ENCODE measurements at regions not wholly inside any gene's neighbourhood (a gene's known extent, or its start where the extent isn't known, plus 50 kb on each side); places are given as distances from the start of the nearest gene placed in this dataset.
A peak's percentile ranks its signal among the peaks of the same experiment; 100 is the strongest.
"Not testable (repeated sequence)": the region's sequence is repeated elsewhere in the genome, so short reads cannot be mapped to it uniquely, and the experiment has no call there.

DNA sequence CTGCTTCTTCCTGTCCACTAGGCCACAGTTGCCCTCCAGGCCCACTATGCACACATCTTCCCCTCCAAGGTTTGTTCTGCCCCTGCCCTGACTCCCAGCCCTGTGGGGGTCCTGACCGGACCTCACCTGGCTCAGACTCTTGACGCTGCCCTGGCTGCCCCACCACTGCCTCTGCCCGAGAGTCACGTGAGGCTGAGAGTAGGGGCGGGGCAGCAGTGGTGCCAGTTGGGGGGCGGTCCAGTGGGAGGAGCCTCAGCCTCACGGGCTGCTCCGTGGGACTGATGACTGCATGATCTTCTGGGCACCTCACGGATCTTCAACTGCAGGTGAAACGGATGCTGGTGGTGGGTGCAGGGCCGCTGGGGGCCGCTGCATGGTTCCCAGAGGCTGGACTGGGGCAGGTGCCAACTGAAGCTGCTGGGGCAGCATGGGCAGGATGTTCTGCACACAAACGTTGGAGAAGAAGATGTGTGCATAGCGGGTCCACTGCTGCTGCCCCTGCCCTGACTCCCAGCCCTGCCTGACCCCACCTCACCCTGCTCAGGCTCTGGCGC lies 77.6 kb downstream of the HHIPL2 start:
- DNase-seq (ENCODE audit: low read depth in 1 of 2, low spot score in 1 of 2); in situ Hi-C loops (cut with HindIII; ENCODE audit: low pct_unique_long_range_greater_than_20kb, low sequenced_read_pairs): not testable (repeated sequence)

DNA sequence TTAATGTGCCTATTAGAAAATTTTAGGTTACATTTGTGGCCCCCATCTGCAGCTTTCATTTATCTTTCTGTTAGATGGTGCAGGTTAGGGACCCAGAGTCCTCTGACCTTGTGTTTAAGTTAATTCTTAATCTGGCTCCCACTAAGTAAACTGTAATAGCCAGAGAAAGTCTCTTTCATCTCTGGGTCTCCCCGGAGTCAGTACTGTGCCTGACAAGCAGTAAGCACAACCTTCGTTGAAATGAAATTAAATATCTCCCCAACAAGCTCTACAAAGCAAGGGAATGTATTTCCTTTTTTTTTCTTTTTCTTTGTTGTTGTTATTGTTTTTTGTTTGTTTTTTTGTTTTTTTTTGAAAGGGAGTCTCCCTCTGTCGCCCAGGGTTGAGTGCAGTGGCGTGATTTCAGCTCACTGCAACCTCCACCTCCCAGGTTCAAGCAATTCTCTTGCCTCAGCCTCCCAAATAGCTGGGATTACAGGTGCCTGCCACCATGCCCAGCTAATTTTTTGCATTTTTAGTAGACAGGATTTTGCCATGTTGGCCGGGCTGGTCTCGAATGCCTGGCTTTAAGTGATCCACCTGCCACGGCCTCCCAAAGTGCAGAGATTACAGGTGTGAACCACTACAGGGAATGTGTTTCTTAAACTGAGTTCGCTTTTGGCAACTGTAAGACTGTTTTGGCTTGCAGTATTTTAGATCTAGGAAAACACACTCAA lies 81.6 kb downstream of the HHIPL2 start:
- DNase-seq (ENCODE audit: low read depth in 1 of 2, low spot score in 1 of 2), result no peak
- in situ Hi-C loops (cut with HindIII; ENCODE audit: low pct_unique_long_range_greater_than_20kb, low sequenced_read_pairs), result no loop called here
- TF ChIP-seq JUND (IDR thresholded peaks at IDR 0.05; ENCODE audit: low read depth), result no peak

DNA sequence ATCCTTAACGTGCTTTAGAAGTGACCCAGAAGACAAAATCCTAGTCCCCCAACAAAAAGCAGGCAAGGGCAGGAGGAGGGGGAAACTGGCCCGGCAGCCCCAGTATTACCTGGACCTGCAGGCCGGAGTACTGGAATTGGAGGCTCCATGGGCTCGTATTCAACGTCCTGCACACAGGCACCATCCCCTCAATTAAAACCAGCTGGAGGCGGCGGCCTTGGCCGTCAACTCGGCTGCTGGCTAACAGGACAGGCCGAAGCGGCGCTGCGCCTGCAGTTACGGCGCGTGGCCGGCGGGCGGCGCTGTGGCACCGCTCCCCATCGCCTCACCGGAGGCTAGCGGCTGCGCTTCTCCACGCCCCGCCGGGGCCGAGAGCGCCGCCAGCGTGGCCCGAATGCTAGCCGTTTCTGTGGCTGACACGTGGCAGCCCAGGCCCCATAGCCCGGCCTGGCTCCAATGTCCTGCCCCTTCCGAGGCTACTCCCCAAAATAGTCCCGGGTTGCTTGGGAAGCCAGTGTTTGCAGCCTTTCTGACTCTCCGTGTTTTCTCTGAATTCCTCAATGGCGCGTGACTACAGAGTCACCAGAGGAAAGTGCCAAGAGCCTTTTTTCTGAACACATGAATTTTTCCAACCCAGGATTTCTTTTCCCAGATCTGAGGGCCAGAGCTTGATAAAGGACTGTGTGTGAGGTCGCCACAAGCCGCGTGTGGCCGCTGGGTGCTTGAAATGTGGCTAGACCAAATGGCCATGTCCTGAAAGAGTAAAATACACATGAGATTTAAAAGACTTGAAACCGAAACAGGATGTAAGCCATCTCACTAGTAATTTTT lies 82.5 kb downstream of the HHIPL2 start:
- DNase-seq (ENCODE audit: low read depth in 1 of 2, low spot score in 1 of 2), result peak; percentile 95 to 97
- no peak for TF ChIP-seq JUND (IDR thresholded peaks at IDR 0.05; ENCODE audit: low read depth)

DNA sequence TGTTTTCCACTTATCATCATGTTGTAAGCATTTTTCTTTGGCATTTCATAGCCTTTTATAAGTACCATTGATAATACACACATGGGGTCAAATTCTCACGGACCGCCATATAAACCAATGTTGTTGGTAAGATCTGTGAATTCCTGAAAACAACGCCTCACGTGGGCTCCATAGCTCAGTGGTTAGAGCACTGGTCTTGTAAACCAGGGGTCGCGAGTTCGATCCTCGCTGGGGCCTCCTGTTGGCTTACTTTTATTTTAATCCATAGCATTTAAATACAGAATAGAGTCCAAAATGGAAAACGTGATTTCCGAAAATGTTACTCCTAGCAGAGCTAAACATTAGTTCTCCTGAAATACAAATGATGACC lies 83.1 kb downstream of the HHIPL2 start:
- in situ Hi-C loops (cut with HindIII; ENCODE audit: low pct_unique_long_range_greater_than_20kb, low sequenced_read_pairs), result no loop called here
- no peak for TF ChIP-seq JUND (IDR thresholded peaks at IDR 0.05; ENCODE audit: low read depth)
- peak in 1 of 2 experiments; percentile 50 for DNase-seq (ENCODE audit: low read depth in 1 of 2, low spot score in 1 of 2)

More for the DNA sequence above, 82.5 kb downstream of the HHIPL2 start:
- in situ Hi-C loops (cut with HindIII; ENCODE audit: low pct_unique_long_range_greater_than_20kb, low sequenced_read_pairs), result no loop called here

DNA sequence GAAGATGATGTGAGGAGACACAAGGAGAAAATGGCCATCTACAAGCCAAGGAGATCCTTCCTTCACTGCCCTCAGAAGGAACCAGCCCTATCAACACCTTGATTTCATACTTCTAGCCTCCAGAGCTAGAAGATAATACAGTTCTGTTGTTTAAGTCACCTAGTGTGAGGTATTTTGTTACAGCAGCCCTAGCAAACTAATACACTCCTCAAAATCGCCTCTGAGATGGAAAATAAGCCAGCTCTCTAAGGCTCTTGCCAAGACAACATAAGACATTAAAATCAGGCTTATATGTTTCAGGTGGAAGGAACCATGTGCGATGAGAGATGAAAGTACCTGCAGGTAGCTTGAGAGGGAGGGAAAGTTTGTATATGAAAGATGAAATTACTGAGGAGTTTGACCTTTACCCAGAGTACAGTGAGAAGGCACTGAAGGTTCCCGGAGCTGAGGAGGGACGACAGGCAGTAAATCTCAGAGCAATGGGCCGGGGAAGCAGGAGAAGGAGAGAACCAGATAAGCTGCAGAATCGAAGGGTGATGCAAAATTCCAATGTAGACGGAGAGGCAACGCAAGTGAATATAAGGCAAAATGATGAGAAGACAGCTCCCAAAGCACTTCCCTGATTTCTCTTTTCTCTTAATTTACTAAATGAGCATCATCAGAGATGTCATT lies 84.7 kb downstream of the HHIPL2 start:
- no peak for DNase-seq (ENCODE audit: low read depth in 1 of 2, low spot score in 1 of 2)
- TF ChIP-seq JUND (IDR thresholded peaks at IDR 0.05; ENCODE audit: low read depth), result no peak
- in situ Hi-C loops (cut with HindIII; ENCODE audit: low pct_unique_long_range_greater_than_20kb, low sequenced_read_pairs), result no loop called here

DNA sequence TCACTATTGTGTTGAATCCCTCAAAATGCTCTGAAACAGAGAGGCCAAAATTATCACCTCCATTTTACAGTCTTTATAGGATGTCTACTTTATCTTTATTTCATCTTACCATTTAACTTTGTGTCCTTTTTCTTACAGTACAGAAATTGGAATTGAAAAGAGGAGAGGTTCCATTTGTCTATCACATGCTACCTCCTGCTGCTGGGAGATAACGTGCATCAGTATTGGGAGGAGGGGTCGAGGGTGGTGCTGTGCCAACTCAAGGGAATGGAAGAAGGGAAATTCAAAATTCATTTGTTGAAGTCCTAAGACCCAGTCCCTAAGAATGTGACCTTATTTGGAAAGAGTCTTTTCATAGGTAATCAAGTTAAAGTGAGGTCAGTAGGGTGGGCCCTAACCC lies 85.3 kb downstream of the HHIPL2 start:
- in situ Hi-C loops (cut with HindIII; ENCODE audit: low pct_unique_long_range_greater_than_20kb, low sequenced_read_pairs), result no loop called here
- DNase-seq (ENCODE audit: low read depth in 1 of 2, low spot score in 1 of 2), result no peak
- TF ChIP-seq JUND (IDR thresholded peaks at IDR 0.05; ENCODE audit: low read depth), result no peak

DNA sequence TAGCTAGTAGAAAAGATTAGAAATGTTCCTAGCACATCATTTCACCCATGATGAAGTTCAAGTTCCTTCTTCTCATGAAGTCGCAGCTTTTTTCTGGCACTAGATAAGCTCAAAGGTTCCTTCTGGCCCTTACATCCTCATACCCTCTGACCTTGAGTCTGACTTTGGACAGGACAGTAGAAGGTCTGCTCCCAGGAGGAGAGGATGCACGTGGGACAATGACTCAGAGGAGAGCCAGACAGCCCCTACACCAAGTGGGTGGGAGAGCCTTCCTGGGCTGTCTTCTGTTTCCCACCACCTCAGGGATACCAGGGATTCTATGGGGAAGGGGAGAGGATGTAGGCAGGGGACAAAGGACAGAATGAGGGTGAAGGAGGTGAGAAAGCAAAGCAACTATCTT lies 86.0 kb downstream of the HHIPL2 start:
- in situ Hi-C loops (cut with HindIII; ENCODE audit: low pct_unique_long_range_greater_than_20kb, low sequenced_read_pairs), result no loop called here
- TF ChIP-seq JUND (IDR thresholded peaks at IDR 0.05; ENCODE audit: low read depth), result no peak

DNA sequence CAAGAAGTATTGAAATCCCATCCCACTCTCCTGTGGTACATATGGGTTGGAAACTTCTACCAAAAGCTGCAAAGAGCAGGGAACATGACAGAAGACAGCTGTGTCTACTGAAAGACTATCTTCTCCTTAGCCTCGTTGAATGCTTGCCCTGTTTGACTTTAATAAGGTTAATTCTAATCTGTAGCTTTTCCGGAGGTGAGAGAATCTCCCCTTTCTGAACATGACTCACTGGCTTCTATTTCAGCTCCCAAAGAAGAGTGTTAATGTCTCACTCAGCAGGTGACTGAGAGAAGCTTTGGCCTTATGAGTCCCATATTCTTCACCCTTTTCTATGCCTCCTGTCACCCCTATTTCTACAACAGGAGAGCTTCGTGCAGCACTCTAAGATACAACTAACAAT lies 88.3 kb downstream of the HHIPL2 start:
- no peak for DNase-seq (ENCODE audit: low read depth in 1 of 2, low spot score in 1 of 2)
- in situ Hi-C loops (cut with HindIII; ENCODE audit: low pct_unique_long_range_greater_than_20kb, low sequenced_read_pairs), result no loop called here
- no peak for TF ChIP-seq JUND (IDR thresholded peaks at IDR 0.05; ENCODE audit: low read depth)

More for the DNA sequence above, 86.0 kb downstream of the HHIPL2 start:
- DNase-seq (ENCODE audit: low read depth in 1 of 2, low spot score in 1 of 2), result no peak

DNA sequence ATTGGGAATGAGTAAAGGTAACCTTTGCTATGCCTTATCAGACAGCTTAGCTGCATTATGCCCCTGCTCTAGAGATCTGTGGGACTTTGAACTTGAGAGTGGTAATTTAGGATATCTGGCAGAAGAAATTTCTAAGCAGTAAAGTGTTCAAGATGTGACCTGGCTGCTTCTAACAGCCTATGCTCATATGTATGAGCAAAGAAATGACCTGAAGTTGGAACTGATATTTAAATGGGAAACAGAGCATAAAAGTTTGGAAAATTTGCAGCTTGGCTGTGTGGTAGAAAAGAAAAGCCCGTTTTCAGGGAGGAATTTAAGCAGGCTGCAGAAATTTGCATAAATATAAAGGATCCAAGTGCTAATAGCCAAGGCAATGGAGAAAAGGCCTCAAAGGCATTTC lies 90.4 kb downstream of the HHIPL2 start:
- TF ChIP-seq JUND (IDR thresholded peaks at IDR 0.05; ENCODE audit: low read depth), result no peak
- DNase-seq (ENCODE audit: low read depth in 1 of 2, low spot score in 1 of 2), result no peak
- in situ Hi-C loops (cut with HindIII; ENCODE audit: low pct_unique_long_range_greater_than_20kb, low sequenced_read_pairs), result no loop called here

DNA sequence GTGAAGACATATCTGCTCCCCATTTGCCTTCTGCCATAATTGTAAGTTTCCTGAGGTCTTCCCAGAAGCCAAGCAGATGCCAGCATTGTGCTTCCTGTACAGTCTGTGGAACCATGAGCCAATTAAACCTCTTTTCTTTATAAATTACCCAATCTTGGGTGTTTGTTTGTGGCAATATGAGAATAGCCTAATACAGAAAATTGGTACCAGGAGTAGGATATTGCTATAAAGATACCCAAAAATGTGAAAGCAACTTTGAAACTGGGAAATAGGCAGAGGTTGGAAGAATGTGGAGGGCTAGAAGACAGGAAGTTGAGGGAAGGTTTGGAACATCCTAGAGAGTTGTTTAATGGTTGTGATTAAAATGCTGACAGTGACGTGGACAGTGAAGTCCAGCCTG lies 90.8 kb downstream of the HHIPL2 start:
- in situ Hi-C loops (cut with HindIII; ENCODE audit: low pct_unique_long_range_greater_than_20kb, low sequenced_read_pairs), result no loop called here
- DNase-seq (ENCODE audit: low read depth in 1 of 2, low spot score in 1 of 2), result no peak
- TF ChIP-seq JUND (IDR thresholded peaks at IDR 0.05; ENCODE audit: low read depth), result no peak

DNA sequence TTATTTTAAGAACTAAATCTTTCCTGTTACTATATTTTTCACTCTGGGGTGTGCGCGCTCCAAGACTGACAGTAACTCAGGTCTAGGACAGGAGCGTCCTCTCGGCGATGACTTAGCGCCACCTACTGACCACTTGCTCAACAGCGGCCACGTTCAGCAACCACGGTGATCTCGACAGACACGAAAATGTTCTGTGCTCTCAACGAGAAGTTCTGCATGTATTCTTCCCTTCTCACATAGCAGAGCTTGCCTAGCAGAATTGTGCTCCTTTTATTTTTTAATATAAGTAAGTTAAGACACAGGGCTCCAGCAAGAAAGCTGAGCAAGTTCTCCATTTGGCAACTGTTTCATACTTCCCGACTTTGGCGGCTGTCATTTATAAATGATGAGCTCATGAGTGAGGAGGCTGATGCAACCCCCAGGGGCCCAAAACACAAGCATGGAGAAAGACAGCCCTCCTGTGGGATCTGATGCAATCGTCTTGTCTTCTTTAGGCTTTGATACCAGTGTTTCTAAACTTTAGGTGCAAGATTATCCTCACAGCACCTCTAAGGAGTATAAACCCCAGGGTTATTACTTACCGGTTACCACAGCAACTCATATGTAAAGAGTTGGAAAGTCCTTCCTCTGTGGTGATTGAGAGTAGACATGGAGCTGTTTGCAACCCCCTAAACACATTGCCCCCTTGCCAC lies 92.6 kb downstream of the HHIPL2 start:
- in situ Hi-C loops (cut with HindIII; ENCODE audit: low pct_unique_long_range_greater_than_20kb, low sequenced_read_pairs), result no loop called here
- TF ChIP-seq JUND (IDR thresholded peaks at IDR 0.05; ENCODE audit: low read depth), result no peak
- peak; percentile 85 for DNase-seq (ENCODE audit: low read depth in 1 of 2, low spot score in 1 of 2)

DNA sequence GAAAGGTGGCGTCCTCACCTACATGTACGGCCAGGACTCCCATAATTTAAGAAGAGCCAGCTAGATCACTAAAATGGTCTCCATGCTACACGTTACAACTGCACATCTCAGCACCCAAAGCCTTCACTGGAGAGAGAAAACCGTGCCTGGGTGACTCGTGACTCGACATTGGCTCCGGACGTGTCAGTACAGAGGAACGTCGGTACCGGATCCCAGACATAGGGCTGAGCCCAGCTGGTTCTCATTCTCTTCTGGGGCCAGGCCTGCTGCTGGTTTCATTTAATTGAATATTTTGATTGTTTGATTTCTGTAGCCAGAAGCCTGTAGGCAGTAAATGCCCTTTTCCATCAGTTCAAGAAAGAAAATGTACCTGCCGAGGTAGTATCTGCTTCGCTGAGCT lies 93.1 kb downstream of the HHIPL2 start:
- no peak for TF ChIP-seq JUND (IDR thresholded peaks at IDR 0.05; ENCODE audit: low read depth)
- in situ Hi-C loops (cut with HindIII; ENCODE audit: low pct_unique_long_range_greater_than_20kb, low sequenced_read_pairs), result no loop called here
- DNase-seq (ENCODE audit: low read depth in 1 of 2, low spot score in 1 of 2), result no peak

All from T47D (cell line).